ENCODE measurements at regions not wholly inside any gene's neighbourhood (a gene's known extent, or its start where the extent isn't known, plus 50 kb on each side); places are given as distances from the start of the nearest gene placed in this dataset.

DNA sequence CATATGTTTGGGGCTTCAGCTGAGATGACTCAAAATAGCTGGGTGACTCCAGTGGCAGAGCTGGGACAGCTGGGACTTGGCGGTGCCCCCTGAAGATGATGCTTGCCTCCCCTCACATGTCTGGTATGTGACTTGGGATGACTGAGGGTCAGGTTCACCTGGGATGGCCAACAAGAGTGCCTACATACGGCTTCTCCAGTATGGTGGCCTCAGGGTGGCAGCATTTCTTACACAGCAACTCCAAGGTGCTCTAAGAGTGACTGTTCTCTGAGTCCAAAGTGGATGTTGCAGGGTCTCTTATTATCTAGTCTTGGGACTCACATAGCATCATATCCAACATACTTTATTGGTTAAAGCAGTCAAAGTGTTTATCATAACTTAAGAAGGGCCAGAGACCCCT, 87.8 kb upstream of the CENPW start:
- DNase-seq (ENCODE audit: low read depth) = peak; percentile 16
- TF ChIP-seq POLR2A (IDR thresholded peaks at IDR 0.05; ENCODE audit: extremely low read depth, insufficient read length) (no peak), MYC (IDR thresholded peaks at IDR 0.05; ENCODE audit: low read depth, low read length) (no peak)
- TF ChIP-seq, protein P1, sequence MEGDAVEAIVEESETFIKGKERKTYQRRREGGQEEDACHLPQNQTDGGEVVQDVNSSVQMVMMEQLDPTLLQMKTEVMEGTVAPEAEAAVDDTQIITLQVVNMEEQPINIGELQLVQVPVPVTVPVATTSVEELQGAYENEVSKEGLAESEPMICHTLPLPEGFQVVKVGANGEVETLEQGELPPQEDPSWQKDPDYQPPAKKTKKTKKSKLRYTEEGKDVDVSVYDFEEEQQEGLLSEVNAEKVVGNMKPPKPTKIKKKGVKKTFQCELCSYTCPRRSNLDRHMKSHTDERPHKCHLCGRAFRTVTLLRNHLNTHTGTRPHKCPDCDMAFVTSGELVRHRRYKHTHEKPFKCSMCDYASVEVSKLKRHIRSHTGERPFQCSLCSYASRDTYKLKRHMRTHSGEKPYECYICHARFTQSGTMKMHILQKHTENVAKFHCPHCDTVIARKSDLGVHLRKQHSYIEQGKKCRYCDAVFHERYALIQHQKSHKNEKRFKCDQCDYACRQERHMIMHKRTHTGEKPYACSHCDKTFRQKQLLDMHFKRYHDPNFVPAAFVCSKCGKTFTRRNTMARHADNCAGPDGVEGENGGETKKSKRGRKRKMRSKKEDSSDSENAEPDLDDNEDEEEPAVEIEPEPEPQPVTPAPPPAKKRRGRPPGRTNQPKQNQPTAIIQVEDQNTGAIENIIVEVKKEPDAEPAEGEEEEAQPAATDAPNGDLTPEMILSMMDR (IDR thresholded peaks at IDR 0.05; ENCODE audit: low read depth, low read length) = peak; percentile 9
- TF ChIP-seq, protein P2, sequence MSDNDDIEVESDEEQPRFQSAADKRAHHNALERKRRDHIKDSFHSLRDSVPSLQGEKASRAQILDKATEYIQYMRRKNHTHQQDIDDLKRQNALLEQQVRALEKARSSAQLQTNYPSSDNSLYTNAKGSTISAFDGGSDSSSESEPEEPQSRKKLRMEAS (IDR thresholded peaks at IDR 0.05; ENCODE audit: low read depth, low read length) = no peak
- no peak overlapping the region for H3K4me3 ChIP-seq (ENCODE audit: low read depth, low read length)

DNA sequence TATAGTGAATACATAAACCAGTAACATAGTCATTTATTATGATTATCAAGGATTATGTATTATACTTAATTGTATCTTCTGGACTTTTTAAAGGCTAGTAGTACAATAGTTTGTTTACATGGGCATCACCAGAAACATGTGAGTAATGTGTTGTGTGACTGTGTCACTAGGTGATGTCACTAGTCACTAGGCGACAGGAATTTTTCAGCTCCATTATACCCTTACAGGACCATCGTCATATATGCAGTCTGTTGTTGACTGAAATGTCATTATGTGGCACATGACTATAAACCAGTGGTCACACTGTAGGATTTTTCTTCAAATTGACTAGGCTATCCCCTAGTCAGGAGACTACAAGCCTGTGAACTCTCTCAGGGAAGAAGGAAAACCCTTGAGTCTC, 86.5 kb upstream of the CENPW start:
- no peak for DNase-seq (ENCODE audit: low read depth)
- H3K4me3 ChIP-seq (ENCODE audit: low read depth, low read length) = no peak overlapping the region
- no peak for TF ChIP-seq POLR2A (IDR thresholded peaks at IDR 0.05; ENCODE audit: extremely low read depth, insufficient read length)
- TF ChIP-seq, protein P2 (IDR thresholded peaks at IDR 0.05; ENCODE audit: low read depth, low read length) = no peak
- no peak for TF ChIP-seq MYC (IDR thresholded peaks at IDR 0.05; ENCODE audit: low read depth, low read length)

DNA sequence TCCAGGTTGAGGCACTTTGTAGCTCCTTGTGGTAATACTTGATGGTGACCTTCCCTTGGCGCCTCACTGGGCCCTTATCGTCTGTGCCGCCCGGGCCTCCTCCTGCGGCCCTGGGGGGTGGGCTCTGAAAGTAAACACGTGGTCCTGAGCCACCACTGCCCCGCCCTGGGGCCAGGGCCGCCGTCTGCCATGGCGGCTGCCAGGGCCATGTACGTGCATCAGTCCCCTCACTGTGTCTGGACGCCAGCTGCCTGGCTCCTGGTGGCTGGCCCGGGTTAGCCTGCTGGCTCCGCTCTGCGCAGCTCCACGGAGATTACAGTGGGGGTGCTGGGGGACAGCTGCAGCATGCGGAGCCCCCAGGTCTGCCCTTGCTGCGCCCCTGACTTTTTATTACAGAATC, 81.8 kb upstream of the CENPW start:
- DNase-seq (ENCODE audit: low read depth) = no peak
- H3K4me3 ChIP-seq (ENCODE audit: low read depth, low read length) = no peak overlapping the region
- TF ChIP-seq POLR2A (IDR thresholded peaks at IDR 0.05; ENCODE audit: extremely low read depth, insufficient read length) = no peak

DNA sequence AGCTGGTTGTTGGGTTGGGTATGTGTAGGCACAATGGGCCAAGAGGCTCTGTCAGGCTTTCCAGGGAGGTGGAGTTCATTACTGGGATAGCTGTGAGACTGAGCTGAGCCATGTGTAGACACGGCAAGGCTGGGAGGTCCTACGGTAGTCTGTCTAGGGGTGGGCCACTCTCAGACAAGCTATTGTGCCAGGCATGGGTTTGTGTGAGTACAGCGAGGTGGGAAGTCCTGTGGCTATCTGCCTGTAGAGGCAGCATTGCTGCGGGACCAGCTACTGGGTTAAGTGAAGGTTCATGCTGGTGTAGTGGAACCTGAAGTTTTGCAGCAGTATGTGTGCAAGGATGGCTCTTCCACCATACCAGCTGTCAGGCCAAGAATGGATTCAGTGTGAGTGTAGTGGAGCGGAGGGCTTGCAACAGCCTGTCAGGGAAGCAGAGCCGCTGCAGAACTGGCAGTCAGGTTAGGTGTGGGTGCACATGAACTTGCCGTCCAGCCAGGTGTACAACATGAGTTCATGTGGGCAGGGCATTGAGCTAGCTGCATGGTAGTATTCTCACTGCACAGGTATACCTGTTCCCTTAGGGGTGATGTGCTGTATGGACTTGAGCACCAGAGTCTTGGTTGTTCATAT, 78.0 kb upstream of the CENPW start:
- TF ChIP-seq, protein P2 (IDR thresholded peaks at IDR 0.05; ENCODE audit: low read depth, low read length) = no peak
- TF ChIP-seq MYC (IDR thresholded peaks at IDR 0.05; ENCODE audit: low read depth, low read length) (no peak), POLR2A (IDR thresholded peaks at IDR 0.05; ENCODE audit: extremely low read depth, insufficient read length) (no peak)
- TF ChIP-seq, protein P1 (IDR thresholded peaks at IDR 0.05; ENCODE audit: low read depth, low read length) = no peak
- no peak overlapping the region for H3K4me3 ChIP-seq (ENCODE audit: low read depth, low read length)
- DNase-seq (ENCODE audit: low read depth) = no peak

DNA sequence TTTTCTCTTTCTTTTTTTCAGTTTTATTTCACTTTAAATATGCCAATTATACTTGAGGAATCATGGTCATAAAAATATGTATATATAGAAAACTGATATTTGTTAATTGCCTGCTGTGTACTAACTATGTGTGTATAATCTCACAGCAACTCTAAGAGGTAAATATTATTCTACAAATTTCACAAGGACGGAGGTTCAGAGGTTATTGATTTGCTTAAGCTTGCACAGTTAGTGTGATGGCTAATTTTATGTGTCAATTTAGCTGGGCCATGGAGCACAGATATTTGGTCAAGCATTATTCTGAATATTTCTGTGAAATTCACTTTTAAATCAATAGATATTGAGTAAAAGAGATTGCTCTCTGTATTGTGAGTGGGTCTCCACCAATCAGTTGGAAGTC, 75.7 kb upstream of the CENPW start:
- TF ChIP-seq, protein P1 (IDR thresholded peaks at IDR 0.05; ENCODE audit: low read depth, low read length) = no peak
- TF ChIP-seq, protein P2 (IDR thresholded peaks at IDR 0.05; ENCODE audit: low read depth, low read length) = no peak
- no peak for TF ChIP-seq POLR2A (IDR thresholded peaks at IDR 0.05; ENCODE audit: extremely low read depth, insufficient read length)
- TF ChIP-seq MYC (IDR thresholded peaks at IDR 0.05; ENCODE audit: low read depth, low read length) = no peak
- no peak for DNase-seq (ENCODE audit: low read depth)
- no peak overlapping the region for H3K4me3 ChIP-seq (ENCODE audit: low read depth, low read length)

DNA sequence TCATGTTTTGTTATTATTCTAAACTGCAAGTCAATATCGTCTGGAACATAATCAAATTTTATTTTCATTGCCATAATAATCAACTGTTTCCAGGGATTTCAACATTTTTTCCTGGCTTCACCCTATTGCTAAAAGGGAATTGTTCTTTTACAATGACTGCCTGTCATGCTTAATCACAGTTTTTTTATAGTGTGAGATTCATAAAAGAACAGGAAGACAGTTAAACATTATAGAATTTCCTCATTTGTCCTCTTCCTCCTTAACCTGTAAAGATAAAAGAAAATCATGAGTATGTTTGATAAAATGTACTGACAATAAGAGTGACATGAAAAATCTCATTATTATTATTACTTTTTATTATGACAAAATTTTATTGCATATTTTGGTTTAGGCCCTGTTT, 73.3 kb upstream of the CENPW start:
- H3K4me3 ChIP-seq (ENCODE audit: low read depth, low read length) = no peak overlapping the region
- DNase-seq (ENCODE audit: low read depth) = no peak
- TF ChIP-seq, protein P2 (IDR thresholded peaks at IDR 0.05; ENCODE audit: low read depth, low read length) = no peak
- TF ChIP-seq, protein P1 (IDR thresholded peaks at IDR 0.05; ENCODE audit: low read depth, low read length) = no peak
- TF ChIP-seq POLR2A (IDR thresholded peaks at IDR 0.05; ENCODE audit: extremely low read depth, insufficient read length) (no peak), MYC (IDR thresholded peaks at IDR 0.05; ENCODE audit: low read depth, low read length) (no peak)

DNA sequence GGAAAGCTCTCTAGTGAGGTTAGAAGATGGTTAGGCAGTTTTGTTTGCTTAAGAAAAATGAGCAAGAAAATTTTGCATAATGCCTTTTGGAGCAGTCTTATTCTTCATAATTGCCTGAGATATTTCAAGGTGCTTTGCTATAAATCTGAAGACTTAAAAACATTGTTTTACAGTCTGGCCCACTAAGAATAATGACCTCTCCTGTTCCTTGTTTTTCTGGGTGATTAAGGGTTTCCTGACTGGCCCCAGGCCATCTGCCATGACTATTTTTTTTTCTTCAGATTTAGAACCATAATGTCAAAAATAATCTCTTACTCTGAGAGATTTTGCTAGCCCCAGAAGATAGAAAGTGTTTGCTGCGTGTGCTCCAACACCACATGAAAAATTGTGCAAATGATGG, 72.3 kb upstream of the CENPW start:
- TF ChIP-seq MYC (IDR thresholded peaks at IDR 0.05; ENCODE audit: low read depth, low read length) (no peak), POLR2A (IDR thresholded peaks at IDR 0.05; ENCODE audit: extremely low read depth, insufficient read length) (no peak)
- TF ChIP-seq, protein P1 (IDR thresholded peaks at IDR 0.05; ENCODE audit: low read depth, low read length) = no peak
- TF ChIP-seq, protein P2 (IDR thresholded peaks at IDR 0.05; ENCODE audit: low read depth, low read length) = no peak
- H3K4me3 ChIP-seq (ENCODE audit: low read depth, low read length) = no peak overlapping the region
- no peak for DNase-seq (ENCODE audit: low read depth)
